Kidney glomerular epithelial cell (primary cell): ENCODE measurements at regions not wholly inside any gene's neighbourhood (a gene's known extent, or its start where the extent isn't known, plus 50 kb on each side); places are given as distances from the start of the nearest gene placed in this dataset.

Source experiments
- DNase-seq: peaks from one replicate; lab custom pipeline; 2025; lab: John Stamatoyannopoulos, UW

GRCh38 chr13:102933523-102933922 is 87.7 kb downstream of the ERCC5 start:
- DNase-seq: no peak

- DNase-seq: no peak
Measured at GRCh38 chr13:102933122-102933521, 87.3 kb downstream of the ERCC5 start.

DNA sequence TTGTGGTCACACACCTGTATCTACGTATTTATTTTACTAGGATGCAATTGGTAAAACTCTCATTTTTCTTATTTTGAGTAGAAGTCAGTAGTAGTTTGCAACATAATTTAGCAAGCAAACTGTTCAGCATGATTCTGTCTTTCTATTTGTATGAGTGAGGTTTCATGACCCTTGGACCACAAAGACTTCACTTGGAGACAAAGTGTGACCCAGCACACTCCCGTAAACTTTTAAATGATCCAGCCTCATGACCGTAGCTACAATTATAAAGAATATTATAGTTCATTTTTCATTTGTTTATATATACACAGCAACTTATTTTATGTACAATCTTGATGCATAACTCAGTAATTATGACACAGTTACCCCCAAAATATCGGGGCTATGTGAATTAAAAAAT is 86.5 kb downstream of the ERCC5 start:
- no peak for DNase-seq

- DNase-seq: no peak
Measured at GRCh38 chr13:102930566-102930965, 84.7 kb downstream of the ERCC5 start.

GRCh38 chr13:102928941-102929675 is 83.3 kb downstream of the ERCC5 start:
- DNase-seq: no peak
